ENCODE measurements at regions not wholly inside any gene's neighbourhood (a gene's known extent, or its start where the extent isn't known, plus 50 kb on each side); places are given as distances from the start of the nearest gene placed in this dataset.
A peak's percentile ranks its signal among the peaks of the same experiment; 100 is the strongest.

DNA sequence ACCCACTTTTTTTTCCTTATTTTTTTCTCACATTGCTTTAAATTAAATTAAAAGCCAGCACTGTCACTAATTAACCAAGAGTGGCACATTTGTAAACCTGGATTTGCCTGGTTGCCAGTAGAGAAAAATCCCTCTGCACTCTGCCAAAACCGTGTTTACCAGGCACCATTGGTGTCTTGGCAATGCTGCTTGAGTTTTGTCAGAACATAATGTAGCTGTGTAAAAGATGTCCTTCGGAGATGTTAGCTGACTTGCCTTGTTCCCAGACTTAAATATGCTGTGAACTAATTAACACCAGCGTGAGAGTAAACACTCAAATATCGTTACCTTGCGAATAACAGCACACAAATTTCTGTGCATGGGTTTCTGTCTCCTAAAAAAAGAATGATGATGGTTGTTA is 694.9 kb upstream of the ID4 start:
- no peak for TF ChIP-seq CTCF (IDR thresholded peaks at IDR 0.05; ENCODE audit: low read depth, low read length)
- DNase-seq (ENCODE audit: low read depth in 2 of 2), result no peak
- no peak overlapping the region for H3K4me3 ChIP-seq (replicated peaks in 1 of 2; ENCODE audit: low read depth in 2 of 2, low read length in 2 of 2)

- no peak for TF ChIP-seq CTCF (IDR thresholded peaks at IDR 0.05; ENCODE audit: low read depth, low read length)
- DNase-seq (ENCODE audit: low read depth in 2 of 2), result no peak
- H3K4me3 ChIP-seq (replicated peaks in 1 of 2; ENCODE audit: low read depth in 2 of 2, low read length in 2 of 2), result no peak overlapping the region
These were observed 686.9 kb upstream of the ID4 start for GRCh38 chr6:19150307-19150706.

GRCh38 chr6:19153270-19153980 is 683.7 kb upstream of the ID4 start:
- no peak for TF ChIP-seq CTCF (IDR thresholded peaks at IDR 0.05; ENCODE audit: low read depth, low read length)
- H3K4me3 ChIP-seq (replicated peaks in 1 of 2; ENCODE audit: low read depth in 2 of 2, low read length in 2 of 2), result no peak overlapping the region
- DNase-seq (ENCODE audit: low read depth in 2 of 2), result peak; percentile 20 to 72

DNA sequence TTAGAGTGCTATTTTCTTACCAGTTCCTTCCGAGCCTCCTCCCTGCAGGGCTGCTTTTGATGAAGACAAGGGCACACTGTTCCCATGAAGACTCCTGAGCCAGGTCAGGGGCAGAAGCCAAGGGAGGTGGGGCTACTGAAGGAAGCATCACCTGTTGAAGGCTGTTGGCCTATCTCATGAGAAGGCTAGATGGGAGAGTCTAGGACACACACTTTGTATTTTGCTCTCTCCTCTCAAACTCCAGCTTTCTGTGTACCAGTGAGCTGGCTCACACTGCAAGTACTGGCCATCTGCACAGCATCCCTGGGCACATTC is 683.2 kb upstream of the ID4 start:
- no peak for TF ChIP-seq CTCF (IDR thresholded peaks at IDR 0.05; ENCODE audit: low read depth, low read length)
- H3K4me3 ChIP-seq (replicated peaks in 1 of 2; ENCODE audit: low read depth in 2 of 2, low read length in 2 of 2), result no peak overlapping the region
- DNase-seq (ENCODE audit: low read depth in 2 of 2), result no peak

- no peak overlapping the region for H3K4me3 ChIP-seq (replicated peaks in 1 of 2; ENCODE audit: low read depth in 2 of 2, low read length in 2 of 2)
- no peak for TF ChIP-seq CTCF (IDR thresholded peaks at IDR 0.05; ENCODE audit: low read depth, low read length)
- no peak for DNase-seq (ENCODE audit: low read depth in 2 of 2)
These were observed 680.7 kb upstream of the ID4 start for GRCh38 chr6:19156443-19156842.

DNA sequence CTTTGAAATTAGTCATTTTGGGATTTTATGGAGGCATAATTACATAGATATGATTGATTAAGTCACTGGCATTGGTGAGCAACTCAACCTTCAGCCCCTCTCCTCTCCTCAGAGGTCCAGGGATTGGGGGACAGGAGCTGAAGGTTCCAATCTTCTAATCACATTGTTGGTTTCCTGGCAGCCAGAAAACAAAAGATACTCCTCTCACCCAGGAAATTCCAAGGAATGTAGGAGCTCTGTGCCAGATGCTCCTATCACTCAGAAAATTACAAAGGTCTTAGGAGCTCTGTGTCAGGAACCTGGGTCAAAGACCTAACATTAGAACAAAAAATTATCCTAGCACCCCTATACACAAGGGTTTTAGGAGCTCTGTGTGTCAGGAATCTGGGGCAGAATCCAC is 679.7 kb upstream of the ID4 start:
- no peak for TF ChIP-seq CTCF (IDR thresholded peaks at IDR 0.05; ENCODE audit: low read depth, low read length)
- no peak overlapping the region for H3K4me3 ChIP-seq (replicated peaks in 1 of 2; ENCODE audit: low read depth in 2 of 2, low read length in 2 of 2)

DNA sequence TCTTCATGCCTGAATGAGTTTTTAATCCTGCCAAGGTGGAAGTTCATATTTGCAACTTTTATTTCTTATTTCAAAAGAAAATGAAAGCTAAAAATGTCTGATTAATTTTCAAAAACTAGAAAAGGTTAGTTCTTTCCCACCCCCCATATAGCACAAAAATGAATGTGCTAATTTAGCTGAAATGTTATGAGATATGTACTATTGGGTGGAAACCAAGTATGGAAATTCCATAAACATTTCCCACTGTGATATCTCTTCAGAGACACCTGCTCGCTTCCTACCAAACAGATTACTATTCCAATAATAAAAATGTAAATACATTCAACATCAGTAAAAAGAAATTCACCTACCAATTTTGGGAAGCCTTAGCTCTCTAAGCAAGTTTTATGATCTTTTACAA is 678.6 kb upstream of the ID4 start:
- TF ChIP-seq CTCF (IDR thresholded peaks at IDR 0.05; ENCODE audit: low read depth, low read length), result no peak
- no peak overlapping the region for H3K4me3 ChIP-seq (replicated peaks in 1 of 2; ENCODE audit: low read depth in 2 of 2, low read length in 2 of 2)
- no peak for DNase-seq (ENCODE audit: low read depth in 2 of 2)

More for the DNA sequence above, 679.7 kb upstream of the ID4 start:
- no peak for DNase-seq (ENCODE audit: low read depth in 2 of 2)

Measured in cardiac fibroblast (primary cell).